ENCODE measurements at regions not wholly inside any gene's neighbourhood (a gene's known extent, or its start where the extent isn't known, plus 50 kb on each side); places are given as distances from the start of the nearest gene placed in this dataset.
"Not testable (repeated sequence)": the region's sequence is repeated elsewhere in the genome, so short reads cannot be mapped to it uniquely, and the experiment has no call there.

DNA sequence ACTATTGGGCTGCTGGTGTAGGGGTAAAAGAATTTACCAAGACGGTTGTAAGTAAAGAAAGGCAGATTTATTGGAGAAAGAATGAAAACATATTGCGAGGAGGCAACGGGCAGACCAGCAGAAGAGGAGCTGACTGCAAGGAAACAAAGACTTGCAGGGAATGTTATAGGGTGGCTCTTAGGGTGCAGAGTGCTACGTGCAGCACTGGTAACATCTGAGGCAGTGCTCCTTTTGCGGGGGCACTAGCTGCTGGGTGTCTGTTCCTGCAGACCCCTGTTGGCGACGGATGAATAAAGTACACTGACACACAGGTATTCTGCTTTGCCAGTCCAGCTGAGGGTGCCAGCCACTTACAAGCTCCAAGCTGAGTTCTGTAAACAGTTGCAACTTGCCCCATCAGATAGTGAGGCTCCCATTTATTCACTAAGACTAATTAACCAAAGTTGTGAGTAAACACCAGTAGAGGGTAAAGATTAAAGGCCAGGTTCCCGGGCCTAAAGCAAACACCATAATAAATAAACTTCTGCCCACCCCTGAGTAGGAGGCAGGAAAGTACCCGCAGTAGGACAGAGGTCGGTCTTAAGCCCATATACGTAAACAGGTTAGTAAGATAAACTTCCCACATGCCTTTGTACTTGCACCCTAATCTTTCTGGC lies 140.2 kb upstream of the KCNK1 start:
- no peak for DNase-seq (ENCODE audit: low read depth in 2 of 2)

DNA sequence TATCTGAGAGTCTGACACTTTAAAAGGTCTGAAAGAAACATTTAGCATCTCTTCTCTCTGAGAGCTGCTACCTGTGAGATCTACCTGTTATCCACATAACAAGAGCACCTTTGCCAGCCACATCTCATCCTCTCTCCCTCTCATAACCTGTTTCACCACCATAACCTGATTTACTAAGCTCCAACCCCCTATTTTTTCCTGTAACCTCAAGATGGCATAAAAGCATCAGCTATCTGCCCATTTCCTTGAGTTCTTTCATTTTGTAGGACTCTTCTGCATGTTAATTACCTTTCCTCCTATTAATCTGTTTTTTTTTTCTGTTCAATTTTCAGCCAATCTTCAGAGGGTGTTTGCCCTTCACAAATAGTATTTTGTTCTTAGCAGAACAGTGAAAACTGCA lies 136.5 kb upstream of the KCNK1 start:
- no peak for DNase-seq (ENCODE audit: low read depth in 2 of 2)

GRCh38 chr1:233478611-233479010 lies 135.3 kb upstream of the KCNK1 start:
- no peak for DNase-seq (ENCODE audit: low read depth in 2 of 2)

GRCh38 chr1:233479110-233479890 lies 134.6 kb upstream of the KCNK1 start:
- DNase-seq (ENCODE audit: low read depth in 2 of 2) = no peak

GRCh38 chr1:233480198-233480597 lies 133.7 kb upstream of the KCNK1 start:
- no peak for DNase-seq (ENCODE audit: low read depth in 2 of 2)

GRCh38 chr1:233482388-233482787 lies 131.5 kb upstream of the KCNK1 start:
- no peak for DNase-seq (ENCODE audit: low read depth in 2 of 2)

DNA sequence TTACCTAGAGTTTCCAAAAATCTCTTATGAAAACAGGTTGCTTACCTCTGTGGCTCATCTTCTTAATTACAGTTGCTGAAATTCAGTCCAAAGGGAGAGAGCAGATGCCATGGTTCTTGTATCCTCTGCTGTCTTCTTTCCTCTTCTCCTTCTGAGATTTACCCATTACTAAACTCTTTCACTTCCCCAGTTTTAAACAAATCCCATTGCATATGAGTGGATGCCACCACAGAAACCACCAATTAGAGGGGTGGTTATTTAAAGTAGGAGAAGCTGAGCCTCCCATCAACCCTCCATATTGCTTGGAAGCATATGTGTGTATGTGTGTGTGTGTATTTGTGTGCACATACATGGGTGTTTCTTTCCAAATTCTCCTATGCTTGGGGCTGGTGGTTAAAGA lies 128.5 kb upstream of the KCNK1 start:
- DNase-seq (ENCODE audit: low read depth in 2 of 2) = no peak

- DNase-seq (ENCODE audit: low read depth in 2 of 2) = no peak
Measured at GRCh38 chr1:233485809-233486398, 128.0 kb upstream of the KCNK1 start.

GRCh38 chr1:233487408-233487807 lies 126.5 kb upstream of the KCNK1 start:
- DNase-seq (ENCODE audit: low read depth in 2 of 2) = no peak

- no peak for DNase-seq (ENCODE audit: low read depth in 2 of 2)
Measured at GRCh38 chr1:233489411-233489810, 124.5 kb upstream of the KCNK1 start.

GRCh38 chr1:233490488-233490887 lies 123.4 kb upstream of the KCNK1 start:
- no peak for DNase-seq (ENCODE audit: low read depth in 2 of 2)

GRCh38 chr1:233491953-233492620 lies 121.8 kb upstream of the KCNK1 start:
- no peak for DNase-seq (ENCODE audit: low read depth in 2 of 2)

- no peak for DNase-seq (ENCODE audit: low read depth in 2 of 2)
Measured at GRCh38 chr1:233496993-233497392, 116.9 kb upstream of the KCNK1 start.

- DNase-seq (ENCODE audit: low read depth in 2 of 2) = no peak
Measured at GRCh38 chr1:233497679-233498078, 116.2 kb upstream of the KCNK1 start.

DNA sequence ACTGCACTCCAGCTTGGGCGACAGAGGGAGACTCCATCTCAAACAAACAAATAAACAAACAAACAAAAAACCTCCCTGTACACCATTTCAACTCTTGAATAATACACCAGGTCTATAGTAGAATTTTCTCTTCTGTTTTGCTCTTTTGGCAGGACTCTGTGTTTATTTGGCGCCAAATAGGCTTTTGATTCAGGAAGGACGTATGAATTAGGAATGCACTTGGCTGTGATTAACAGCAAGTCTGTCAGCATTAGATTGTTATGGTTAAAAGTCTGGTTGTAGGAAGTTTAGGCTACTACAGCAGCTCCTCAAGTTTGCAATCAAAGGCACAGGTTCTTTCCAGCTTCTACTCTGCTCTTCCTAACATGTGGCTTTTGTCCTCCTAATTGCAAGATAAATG lies 113.8 kb upstream of the KCNK1 start:
- no peak for DNase-seq (ENCODE audit: low read depth in 2 of 2)

GRCh38 chr1:233503366-233503954 lies 110.4 kb upstream of the KCNK1 start:
- DNase-seq (ENCODE audit: low read depth in 2 of 2) = no peak

DNA sequence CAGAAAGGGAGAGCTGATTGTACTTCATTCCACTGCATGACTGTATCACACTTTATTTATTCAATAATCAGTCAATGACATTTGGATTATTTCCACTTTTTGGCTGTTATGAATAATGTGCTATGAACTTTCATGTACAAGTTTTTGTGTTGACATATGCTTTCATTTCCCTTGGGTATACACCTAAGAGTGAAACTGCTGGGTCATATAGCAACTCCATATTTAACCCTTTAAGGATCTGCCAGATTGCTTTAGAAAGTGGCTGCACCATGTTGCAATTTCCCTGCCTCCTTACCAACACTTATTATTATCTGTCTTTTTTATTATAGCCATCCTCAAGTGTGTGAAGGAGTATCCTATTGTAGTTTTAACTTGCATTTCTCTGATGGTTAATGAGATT lies 108.8 kb upstream of the KCNK1 start:
- no peak for DNase-seq (ENCODE audit: low read depth in 2 of 2)

GRCh38 chr1:233505889-233506288 lies 108.0 kb upstream of the KCNK1 start:
- not testable (repeated sequence) for DNase-seq (ENCODE audit: low read depth in 2 of 2)

GRCh38 chr1:233509526-233509925 lies 104.4 kb upstream of the KCNK1 start:
- DNase-seq (ENCODE audit: low read depth in 2 of 2) = no peak

GRCh38 chr1:233512538-233512937 lies 101.4 kb upstream of the KCNK1 start:
- DNase-seq (ENCODE audit: low read depth in 2 of 2) = no peak

GRCh38 chr1:233513431-233513830 lies 100.5 kb upstream of the KCNK1 start:
- no peak for DNase-seq (ENCODE audit: low read depth in 2 of 2)

GRCh38 chr1:233514946-233515391 lies 98.9 kb upstream of the KCNK1 start:
- no peak for DNase-seq (ENCODE audit: low read depth in 2 of 2)
